Astrocyte (in vitro differentiated cells and primary cell): ENCODE measurements at regions not wholly inside any gene's neighbourhood (a gene's known extent, or its start where the extent isn't known, plus 50 kb on each side); places are given as distances from the start of the nearest gene placed in this dataset.

Source experiments
- DNase-seq: peaks from one replicate; pipeline ENCODE4 v3.0.0-alpha.2; 2010; ENCODE audit warnings: low read depth
- FAIRE-seq: peaks from 2 replicates; lab custom pipeline; 2011; peaks lifted over from hg19 to GRCh38; lab: Jason Lieb, UNC
- H2AFZ ChIP-seq: 2 replicates; pipeline ENCODE4 v1.6.0; 2012; ENCODE audit warnings: low read depth, low read length, inconsistent platforms
- H3K27ac ChIP-seq: 2 replicates; pipeline ENCODE4 v1.5.1; 2011; ENCODE audit warnings: low read depth, low read length, inconsistent platforms
- H3K27me3 ChIP-seq: 2 replicates; pipeline ENCODE4 v1.6.0; 2011; ENCODE audit warnings: low read length, inconsistent platforms; ENCODE audit not compliant: insufficient read depth
- H3K36me3 ChIP-seq: 2 replicates; pipeline ENCODE4 v1.5.1; 2011; ENCODE audit warnings: low read length, inconsistent platforms; ENCODE audit not compliant: insufficient read depth
- H3K4me1 ChIP-seq: 2 replicates; pipeline ENCODE4 v1.5.1; 2011; ENCODE audit warnings: low read length, inconsistent platforms; ENCODE audit not compliant: insufficient read depth
- H3K4me2 ChIP-seq: 2 replicates; pipeline ENCODE4 v1.6.0; 2012; ENCODE audit warnings: low read length, inconsistent platforms
- H3K4me3 ChIP-seq: 2 replicates; pipeline ENCODE4 v1.5.1; 2011; ENCODE audit warnings: low read depth, mild to moderate bottlenecking, low read length, inconsistent platforms; ENCODE audit not compliant: insufficient read depth
- H3K79me2 ChIP-seq: 2 replicates; pipeline ENCODE4 v1.6.0; 2012; ENCODE audit warnings: mild to moderate bottlenecking, low read length, inconsistent platforms; ENCODE audit not compliant: insufficient read depth
- H3K9ac ChIP-seq: 2 replicates; pipeline ENCODE4 v1.6.0; 2012; ENCODE audit warnings: mild to moderate bottlenecking, low read length, inconsistent platforms
- H3K9me3 ChIP-seq: 2 replicates; pipeline ENCODE4 v1.5.1; 2012; ENCODE audit warnings: low read depth, mild to moderate bottlenecking, low read length, inconsistent platforms; ENCODE audit not compliant: insufficient read depth
- H4K20me1 ChIP-seq: 2 replicates; pipeline ENCODE4 v1.6.0; 2012; ENCODE audit warnings: low read length, inconsistent platforms; ENCODE audit not compliant: insufficient read depth
- H3K27ac Mint-ChIP-seq: one replicate; pipeline ENCODE4 v1.8.0; 2021; ENCODE audit warnings: mild to moderate bottlenecking, mixed read lengths; ENCODE audit not compliant: unreplicated experiment
- H3K27me3 Mint-ChIP-seq: one replicate; pipeline ENCODE4 v1.8.0; 2021; ENCODE audit warnings: low read depth, mixed read lengths; ENCODE audit not compliant: unreplicated experiment
- H3K36me3 Mint-ChIP-seq: one replicate; pipeline ENCODE4 v1.8.0; 2021; ENCODE audit warnings: low read depth, mixed read lengths; ENCODE audit not compliant: unreplicated experiment
- H3K4me1 Mint-ChIP-seq: one replicate; pipeline ENCODE4 v1.8.0; 2021; ENCODE audit warnings: low read depth, mixed read lengths; ENCODE audit not compliant: unreplicated experiment
- H3K4me3 Mint-ChIP-seq: one replicate; pipeline ENCODE4 v1.8.0; 2021; ENCODE audit warnings: mild to moderate bottlenecking, moderate library complexity, mixed read lengths; ENCODE audit not compliant: unreplicated experiment
- H3K9me3 Mint-ChIP-seq: one replicate; pipeline ENCODE4 v1.8.0; 2021; ENCODE audit warnings: mild to moderate bottlenecking, mixed read lengths; ENCODE audit not compliant: unreplicated experiment
- CTCF ChIP-seq: IDR thresholded peaks from 2 replicates; pipeline ENCODE4 v1.5.1; 2011; ENCODE audit warnings: low read depth, mild to moderate bottlenecking, inconsistent platforms, low read length, moderate library complexity; ENCODE audit not compliant: insufficient read depth
- EZH2 ChIP-seq: IDR thresholded peaks from 2 replicates; pipeline ENCODE4 v1.6.1; 2012; ENCODE audit warnings: mild to moderate bottlenecking, low read length, inconsistent platforms; ENCODE audit not compliant: insufficient read depth

DNA sequence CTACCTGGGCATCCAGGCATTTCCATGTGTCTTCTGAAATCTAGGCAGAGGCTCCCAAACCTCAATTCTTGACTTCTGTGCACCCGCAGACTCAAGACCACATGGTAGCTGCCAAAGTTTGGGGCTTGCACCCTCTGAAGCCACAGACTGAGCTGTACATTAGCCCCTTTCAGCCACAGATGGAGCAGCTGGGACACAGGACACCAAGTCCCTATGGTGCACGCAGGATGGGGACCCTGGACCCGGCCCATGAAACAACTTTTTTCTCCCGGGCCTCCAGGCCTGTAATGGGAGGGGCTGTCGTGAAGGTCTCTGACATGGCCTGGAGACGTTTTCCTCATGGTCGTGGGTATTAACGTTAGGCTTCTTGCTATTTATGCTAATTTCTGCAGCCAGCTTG lies 330.0 kb downstream of the RERGL start:
- Histone ChIP-seq H3K4me2 (no peak overlapping the region), H3K9me3 (no peaks in the 10 kb centered on the region), H3K4me1 (no peaks in the 10 kb centered on the region), H3K36me3 (no peaks in the 10 kb centered on the region), H4K20me1 (no peaks in the 10 kb centered on the region), H2AFZ (no peak overlapping the region), H3K27me3 (no peaks in the 10 kb centered on the region), H3K9ac (no peak overlapping the region), H3K79me2 (no peaks in the 10 kb centered on the region), H3K27ac (no peak overlapping the region), H3K4me3 (no peak overlapping the region)
- Mint-ChIP-seq H3K4me3 (no peak overlapping the region), H3K4me1 (no peaks in the 10 kb centered on the region), H3K9me3 (peaks cover 3% of the 10 kb centered on the region), H3K36me3 (no peaks in the 10 kb centered on the region), H3K27ac (no peak overlapping the region), H3K27me3 (no peaks in the 10 kb centered on the region)
- no peak for FAIRE-seq
- DNase-seq, result no peak
- TF ChIP-seq EZH2 (no peak), CTCF (no peak)
